ENCODE measurements at regions not wholly inside any gene's neighbourhood (a gene's known extent, or its start where the extent isn't known, plus 50 kb on each side); places are given as distances from the start of the nearest gene placed in this dataset.
"Not testable (repeated sequence)": the region's sequence is repeated elsewhere in the genome, so short reads cannot be mapped to it uniquely, and the experiment has no call there.

DNA sequence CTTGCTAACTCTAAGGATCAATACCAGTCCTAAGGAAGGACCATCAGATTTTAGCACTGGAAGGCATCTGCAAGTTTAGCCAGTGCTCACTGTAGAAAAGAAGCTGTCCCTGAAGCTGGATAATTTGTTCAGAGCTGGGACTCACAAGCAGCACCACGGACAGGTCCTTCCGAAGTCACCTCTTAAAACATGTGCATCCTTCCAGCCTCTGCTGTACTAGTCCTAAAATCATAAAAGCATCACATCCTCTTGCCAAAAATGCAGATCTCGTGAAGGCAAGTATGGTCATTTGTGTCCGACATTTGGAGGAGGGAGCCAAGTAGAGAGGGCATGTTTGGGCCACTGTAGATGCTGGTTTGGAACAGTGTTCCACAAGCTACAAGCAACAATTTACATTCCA is 506.9 kb downstream of the RBFOX1 start:
- no peak for DNase-seq

DNA sequence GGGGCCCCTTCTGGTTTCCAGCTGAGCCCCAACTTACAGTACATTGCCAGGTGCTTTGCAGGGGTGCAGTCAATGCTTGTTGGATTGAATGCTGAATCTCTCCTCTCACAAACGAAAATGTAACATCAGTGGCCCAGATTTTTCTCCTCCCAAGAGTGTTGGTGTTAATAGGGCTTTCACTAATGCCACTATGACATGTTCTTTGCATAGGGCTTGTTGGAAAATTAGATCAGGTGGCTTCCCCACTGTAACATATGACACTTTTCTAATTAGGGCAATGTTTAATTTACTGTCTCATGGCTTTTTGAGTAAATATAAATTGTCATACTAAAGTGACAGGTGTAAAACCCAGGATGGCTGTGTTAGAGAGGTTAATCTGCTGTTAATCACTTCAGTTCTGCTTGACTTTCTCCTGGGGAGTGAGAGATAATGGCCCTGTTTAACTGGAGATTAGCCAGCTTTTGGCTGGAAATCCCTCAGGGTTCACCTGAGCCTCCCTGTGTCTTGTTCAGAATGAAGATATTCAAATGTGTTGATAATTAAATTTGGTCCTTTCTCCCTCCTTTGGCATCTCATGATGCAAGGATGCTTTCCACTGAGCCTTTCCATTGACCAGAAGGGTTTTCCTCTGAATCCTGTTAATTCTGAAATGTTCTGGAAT is 502.3 kb downstream of the RBFOX1 start:
- no peak for DNase-seq

DNA sequence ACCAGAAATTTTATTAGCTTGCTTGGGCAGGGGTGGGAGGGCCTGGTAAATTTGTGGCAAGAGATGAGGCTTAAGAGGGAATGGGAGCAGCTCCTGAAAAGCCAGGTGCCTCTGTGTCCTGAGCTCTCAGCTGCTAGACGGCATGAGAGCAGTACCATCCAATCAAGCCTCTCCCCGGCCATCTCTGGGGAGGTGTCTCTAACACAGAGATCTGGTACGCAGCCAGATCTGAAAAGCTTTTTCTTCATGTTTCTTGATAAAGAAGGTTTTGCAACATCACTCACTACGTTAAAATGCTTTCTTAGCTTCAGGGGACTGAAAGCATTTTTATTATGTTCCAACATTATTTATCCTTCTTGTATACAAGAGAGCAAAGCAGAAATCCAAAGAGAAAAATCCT is 488.2 kb downstream of the RBFOX1 start:
- no peak for DNase-seq

DNA sequence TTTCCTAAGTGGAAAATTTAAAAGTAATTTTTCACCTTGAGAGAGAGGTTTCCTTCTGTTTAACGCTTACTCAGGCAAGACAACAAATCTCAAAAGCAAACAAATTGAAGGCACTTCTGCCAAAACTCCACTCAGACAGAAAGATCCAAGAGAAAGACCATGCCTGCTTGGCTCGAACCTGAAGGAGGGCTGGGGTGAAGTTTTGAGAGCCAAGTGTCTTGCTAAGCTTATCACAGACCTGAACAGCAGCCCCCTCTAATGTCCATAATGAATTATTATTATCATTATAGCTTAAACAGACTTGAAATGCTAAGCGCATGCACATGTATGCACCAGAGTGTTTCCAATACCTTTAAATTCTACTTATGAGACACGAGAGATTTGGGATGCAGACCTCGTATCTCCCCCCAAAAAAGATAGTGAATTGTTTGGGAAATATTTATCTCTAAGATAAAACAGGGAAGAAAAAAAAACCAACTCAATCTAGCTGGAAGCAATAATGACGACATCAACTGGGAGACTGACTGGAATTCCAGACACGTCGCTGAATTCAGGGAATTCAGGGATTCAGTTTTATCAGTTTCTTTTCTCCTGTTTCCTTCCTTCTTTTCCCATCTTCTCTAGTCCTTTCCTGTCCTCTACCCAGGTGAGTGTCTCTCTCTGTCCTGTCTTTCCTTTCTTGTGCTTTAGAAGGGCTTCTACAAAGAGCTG is 473.2 kb downstream of the RBFOX1 start:
- no peak for DNase-seq

DNA sequence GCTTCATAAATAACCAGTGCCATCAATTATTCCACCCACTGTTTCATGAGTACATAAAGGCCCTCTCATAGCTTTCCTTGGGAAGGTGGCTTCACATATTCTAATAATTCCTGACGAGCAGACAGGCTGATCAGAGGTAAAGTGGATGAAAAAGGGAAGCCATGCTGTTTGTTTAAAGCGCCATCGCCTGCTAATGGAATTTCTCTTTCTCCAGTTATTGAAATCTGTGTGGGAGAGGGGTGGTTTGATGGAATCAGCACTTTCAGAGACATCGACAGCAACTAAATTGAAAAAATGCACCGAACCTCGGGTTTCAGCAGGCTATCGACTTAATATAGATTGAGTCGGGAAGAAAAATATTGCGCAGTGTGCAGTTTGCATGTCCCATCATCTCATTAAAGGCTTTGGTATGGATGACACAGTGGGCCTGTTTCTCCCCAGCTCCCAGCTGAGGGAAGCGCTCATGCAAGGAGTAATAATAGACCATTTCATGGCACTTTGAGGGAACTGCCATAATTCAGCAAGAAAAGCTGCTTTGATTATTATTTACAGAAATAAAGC is 472.1 kb downstream of the RBFOX1 start:
- DNase-seq, result no peak

DNA sequence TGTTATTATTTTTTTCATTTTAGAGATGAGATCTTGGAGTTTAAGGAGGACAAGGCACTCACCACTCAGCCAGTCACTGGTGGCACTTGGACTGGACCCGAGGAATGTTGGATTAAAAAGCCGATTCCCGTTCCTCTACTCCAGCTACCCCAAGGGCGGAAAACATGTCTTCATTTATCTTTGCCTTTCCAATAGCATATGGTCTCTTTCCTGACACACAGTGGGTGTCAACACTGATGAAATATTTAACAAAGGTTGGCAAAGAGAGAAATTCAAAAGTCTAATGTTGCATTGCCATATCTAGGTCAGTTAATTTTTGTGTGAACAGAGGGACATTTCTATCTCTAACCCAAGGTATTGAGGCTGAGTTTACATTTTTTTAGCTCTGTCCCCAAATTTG is 459.7 kb downstream of the RBFOX1 start:
- DNase-seq, result no peak

DNA sequence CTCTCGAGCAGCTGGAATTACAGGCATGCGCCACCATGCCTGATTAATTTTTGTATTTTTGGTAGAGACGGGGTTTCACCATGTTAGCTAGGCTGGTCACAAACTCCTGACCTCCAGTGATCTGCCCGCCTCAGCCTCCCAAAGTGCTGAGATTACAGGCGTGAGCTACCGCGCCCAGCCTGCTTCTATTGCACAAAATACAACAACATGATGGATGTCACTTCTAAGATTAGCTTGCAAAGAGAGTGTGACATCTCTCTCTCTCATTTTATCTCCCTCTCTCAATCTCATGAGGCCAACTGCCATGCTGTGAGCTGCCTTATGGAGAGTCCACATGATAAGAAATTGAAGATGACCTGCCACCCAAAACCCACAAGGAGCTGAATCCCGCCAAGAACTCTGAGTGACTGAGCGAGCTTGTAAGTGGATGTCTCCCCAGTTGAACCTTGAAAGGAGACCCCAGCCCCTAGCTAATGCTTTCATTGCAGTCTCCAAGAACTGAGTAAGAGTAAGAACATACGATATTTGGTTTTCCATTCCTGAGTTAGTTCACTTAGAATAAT is 458.5 kb downstream of the RBFOX1 start:
- DNase-seq, result no peak

DNA sequence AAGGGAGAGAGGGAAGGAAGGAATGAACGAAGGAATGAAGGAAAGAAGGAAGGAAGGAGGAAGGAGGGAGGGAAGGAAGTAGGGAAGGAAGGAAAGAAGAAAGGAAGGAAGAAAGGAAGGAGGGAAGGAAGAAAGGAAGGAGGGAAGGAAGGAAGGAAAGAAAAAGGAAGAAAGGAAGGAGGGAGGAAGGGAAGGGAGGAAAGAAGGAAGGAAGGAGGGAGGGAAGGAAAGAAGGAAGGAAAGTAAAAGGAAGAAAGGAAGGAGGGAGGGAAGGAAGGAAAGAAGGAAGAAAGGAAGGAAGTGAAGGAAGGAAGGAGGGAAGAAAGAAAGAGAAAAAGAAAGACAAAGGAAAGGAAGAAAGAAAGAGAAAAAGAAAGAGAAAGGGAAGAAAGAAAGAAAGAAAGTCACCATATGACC is 442.4 kb downstream of the RBFOX1 start:
- DNase-seq, result no peak

DNA sequence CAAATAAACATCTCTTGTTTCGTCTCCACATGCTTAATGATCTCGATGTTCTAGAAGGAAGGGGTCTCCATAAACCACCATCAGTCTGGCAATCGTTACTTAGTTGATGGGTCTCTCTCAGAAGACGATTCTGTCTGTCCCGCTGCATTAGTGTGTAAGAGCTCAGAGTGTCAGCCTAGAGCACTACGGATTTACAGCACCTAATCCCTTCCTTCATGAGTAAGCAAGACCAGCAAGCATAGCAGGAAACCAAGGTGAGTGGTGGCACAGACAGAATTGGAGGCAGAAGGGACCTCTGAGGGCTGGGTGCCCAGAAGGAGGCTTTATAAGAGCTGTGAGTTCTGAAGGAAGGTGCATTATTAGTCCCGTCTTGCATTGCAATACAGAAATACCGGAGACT is 440.1 kb downstream of the RBFOX1 start:
- no peak for DNase-seq

DNA sequence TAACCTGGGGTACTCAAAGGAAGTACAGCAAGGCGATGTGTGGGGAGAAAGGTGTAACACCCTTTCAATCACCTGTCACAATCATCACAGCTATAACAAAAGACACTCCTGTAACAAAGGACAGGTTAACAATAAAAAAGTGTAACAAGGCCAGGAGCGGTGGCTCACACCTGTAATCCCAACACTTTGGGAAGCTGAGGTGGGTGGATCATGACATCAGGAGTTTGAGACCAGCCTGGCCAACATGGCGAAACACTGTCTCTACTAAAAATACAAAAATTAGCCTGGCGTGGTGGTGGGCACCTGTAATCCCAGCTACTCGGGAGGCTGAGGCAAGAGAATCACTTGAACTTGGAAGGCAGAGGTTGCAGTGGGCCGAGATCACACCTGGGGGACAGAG is 436.4 kb downstream of the RBFOX1 start:
- not testable (repeated sequence) for DNase-seq

DNA sequence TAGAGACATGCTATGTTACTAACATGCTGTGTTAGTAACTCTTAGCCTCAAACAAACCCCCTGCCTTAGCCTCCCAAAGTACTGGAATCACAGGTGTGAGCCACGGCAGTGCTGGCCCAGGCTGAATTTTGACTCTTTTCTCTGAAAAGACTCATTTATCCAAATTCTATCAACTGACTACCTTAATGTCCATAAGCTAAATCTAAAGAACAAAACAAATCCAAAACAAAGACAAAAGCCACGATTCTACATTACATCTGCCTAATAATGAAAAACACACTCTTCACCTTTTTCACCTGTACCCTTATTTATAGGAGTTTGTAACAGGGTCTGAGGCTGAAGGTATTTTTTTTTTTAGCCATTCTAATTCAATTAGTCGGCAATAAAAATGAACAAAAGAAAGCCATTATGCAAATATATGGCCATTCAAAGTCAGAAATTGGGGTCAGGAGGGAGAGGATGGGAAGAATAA is 432.5 kb downstream of the RBFOX1 start:
- no peak for DNase-seq

DNA sequence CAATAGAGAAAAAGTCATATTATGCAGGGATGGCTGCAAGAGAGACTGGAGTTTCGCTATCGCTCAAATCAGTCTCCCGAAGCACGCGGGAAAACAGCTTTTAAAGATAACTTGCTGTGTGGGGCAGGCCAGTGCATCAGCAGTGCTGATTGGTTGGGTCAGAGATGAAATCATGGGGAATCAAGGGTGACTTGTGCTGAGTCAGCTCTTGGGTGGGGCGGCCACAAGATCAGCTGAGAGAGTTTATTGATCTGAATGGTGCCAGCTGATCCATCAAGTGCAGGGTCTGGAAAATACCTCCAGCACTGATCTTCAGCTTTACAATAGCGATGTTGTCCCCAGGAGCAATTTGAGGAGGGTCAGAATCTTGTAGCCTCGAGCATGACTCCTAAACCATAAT is 430.5 kb downstream of the RBFOX1 start:
- DNase-seq, result no peak

All from hypothalamus (tissue), 51 donors.